H1 (cell line): ENCODE measurements at regions not wholly inside any gene's neighbourhood (a gene's known extent, or its start where the extent isn't known, plus 50 kb on each side); places are given as distances from the start of the nearest gene placed in this dataset.

Experiments
- EZH2 ChIP-seq: fragments of 200-600 bp; sonication (generic); IDR thresholded peaks from 2 replicates; pipeline ENCODE4 v1.7.1; 2012; ENCODE audit warnings: low read depth, mild to moderate bottlenecking, moderate library complexity, low read length, inconsistent platforms; ENCODE audit not compliant: severe bottlenecking
- GABPA ChIP-seq: IDR thresholded peaks from 2 replicates; pipeline ENCODE4 v1.6.1; 2011; ENCODE audit warnings: mild to moderate bottlenecking, low read length, moderate library complexity, borderline replicate concordance; ENCODE audit not compliant: insufficient read depth
- POLR2AphosphoS5 ChIP-seq: IDR thresholded peaks from 2 replicates; pipeline ENCODE4 v1.6.1; 2011; ENCODE audit warnings: low read depth, low read length
- RFX5 ChIP-seq: IDR thresholded peaks from 2 replicates; pipeline ENCODE4 v1.6.1; 2011; ENCODE audit warnings: low read depth, low read length, improper control_type of control experiment, borderline replicate concordance
- SIRT6 ChIP-seq: IDR thresholded peaks from one replicate; pipeline ENCODE4 v1.7.1; 2012; ENCODE audit warnings: low read length, inconsistent platforms
- SUZ12 ChIP-seq: fragments of 200-600 bp; sonication (generic); IDR thresholded peaks from 2 replicates; pipeline ENCODE4 v1.6.1; 2012; ENCODE audit warnings: mild to moderate bottlenecking, inconsistent platforms, low read length, moderate library complexity, mixed read lengths
- TF ChIP-seq, protein P1 (sequence below), 3 experiments: IDR thresholded peaks; 1 replicate in 2 of 3; 2 replicates in 1 of 3; pipeline versions ENCODE4 v1.5.1 to v1.6.1; 2011; ENCODE audit warnings: low read length in 3 of 3, mild to moderate bottlenecking in 3 of 3, inconsistent platforms in 2 of 3, low read depth in 1 of 3, moderate library complexity in 1 of 3; ENCODE audit not compliant: insufficient read depth in 1 of 3; ENCODE audit errors: control extremely low read depth in 1 of 3

DNA sequence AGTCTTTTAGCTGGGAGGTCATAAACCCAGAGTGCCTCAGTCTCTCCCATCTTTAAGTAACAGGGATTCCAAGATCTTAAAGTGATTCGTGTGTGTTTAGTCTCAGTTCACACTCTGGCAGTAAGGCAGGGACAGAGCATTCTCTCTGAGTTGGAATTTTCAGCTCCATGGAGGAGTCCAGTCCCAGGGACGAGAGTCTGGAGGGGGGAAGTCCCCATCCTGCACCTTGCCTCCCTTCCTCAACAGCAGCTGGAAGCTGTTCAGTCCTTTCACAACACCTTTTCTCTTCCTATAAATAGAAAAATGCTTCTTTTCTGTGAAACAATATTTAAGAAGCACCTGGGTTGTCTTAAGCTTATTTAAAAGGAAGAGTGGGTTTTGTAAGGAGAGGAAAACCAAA lies 82.0 kb downstream of the KLF5 start:
- TF ChIP-seq SUZ12 (no peak), SIRT6 (no peak), POLR2AphosphoS5 (no peak), RFX5 (no peak), GABPA (no peak), EZH2 (no peak)
- TF ChIP-seq, protein P1, sequence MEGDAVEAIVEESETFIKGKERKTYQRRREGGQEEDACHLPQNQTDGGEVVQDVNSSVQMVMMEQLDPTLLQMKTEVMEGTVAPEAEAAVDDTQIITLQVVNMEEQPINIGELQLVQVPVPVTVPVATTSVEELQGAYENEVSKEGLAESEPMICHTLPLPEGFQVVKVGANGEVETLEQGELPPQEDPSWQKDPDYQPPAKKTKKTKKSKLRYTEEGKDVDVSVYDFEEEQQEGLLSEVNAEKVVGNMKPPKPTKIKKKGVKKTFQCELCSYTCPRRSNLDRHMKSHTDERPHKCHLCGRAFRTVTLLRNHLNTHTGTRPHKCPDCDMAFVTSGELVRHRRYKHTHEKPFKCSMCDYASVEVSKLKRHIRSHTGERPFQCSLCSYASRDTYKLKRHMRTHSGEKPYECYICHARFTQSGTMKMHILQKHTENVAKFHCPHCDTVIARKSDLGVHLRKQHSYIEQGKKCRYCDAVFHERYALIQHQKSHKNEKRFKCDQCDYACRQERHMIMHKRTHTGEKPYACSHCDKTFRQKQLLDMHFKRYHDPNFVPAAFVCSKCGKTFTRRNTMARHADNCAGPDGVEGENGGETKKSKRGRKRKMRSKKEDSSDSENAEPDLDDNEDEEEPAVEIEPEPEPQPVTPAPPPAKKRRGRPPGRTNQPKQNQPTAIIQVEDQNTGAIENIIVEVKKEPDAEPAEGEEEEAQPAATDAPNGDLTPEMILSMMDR (IDR thresholded peaks at IDR 0.05; ENCODE audit: control extremely low read depth in 1 of 3, insufficient read depth in 1 of 3, low read depth in 1 of 3, low read length in 3 of 3): no peak
